Suprapubic skin (tissue), 4 donors: ENCODE measurements at regions not wholly inside any gene's neighbourhood (a gene's known extent, or its start where the extent isn't known, plus 50 kb on each side); places are given as distances from the start of the nearest gene placed in this dataset.

Source experiments
- POLR2A ChIP-seq, 2 donors: fragments of 450-650 bp; IDR thresholded peaks; one replicate each; pipeline ENCODE4 v1.6.1; 2017; ENCODE audit warnings: antibody characterized with exemption in 2 of 2, mild to moderate bottlenecking in 2 of 2, moderate library complexity in 2 of 2
- POLR2AphosphoS5 ChIP-seq, 3 donors: sonication (generic); formaldehyde crosslinking; IDR thresholded peaks; one replicate each; pipeline ENCODE4 v1.6.1; 2017; ENCODE audit warnings: antibody characterized with exemption in 3 of 3
- TF ChIP-seq, protein P1 (sequence below), 2 donors: fragments of 200-600 bp in 1 of 2; fragments of 450-650 bp in 1 of 2; sonication (generic) in 1 of 2; IDR thresholded peaks; one replicate each; pipeline ENCODE4 v1.5.1; 2016 to 2019; ENCODE audit warnings: antibody characterized with exemption in 2 of 2, mild to moderate bottlenecking in 1 of 2, moderate library complexity in 1 of 2

DNA sequence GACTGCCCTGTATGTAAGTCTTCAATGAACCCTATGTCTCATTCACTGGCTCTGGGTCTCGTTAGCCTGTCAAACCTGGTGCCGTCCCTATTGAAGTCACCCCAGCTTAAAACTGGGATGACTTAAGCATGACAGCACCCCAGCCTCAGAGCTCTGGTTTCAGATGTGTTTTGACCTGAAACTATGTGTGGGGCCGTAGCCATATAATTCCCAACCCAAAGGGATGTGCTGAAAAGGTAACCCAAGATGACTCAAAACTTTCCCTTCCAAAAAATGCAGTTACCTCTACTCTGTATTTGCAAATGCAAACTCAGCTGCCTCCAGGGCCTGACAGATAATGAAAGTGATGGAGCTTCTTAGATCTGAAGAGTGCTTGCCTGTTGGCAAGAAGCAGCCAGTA lies 478.3 kb upstream of the ERCC4 start:
- TF ChIP-seq POLR2AphosphoS5 (IDR thresholded peaks at IDR 0.05) (no peak), POLR2A (IDR thresholded peaks at IDR 0.05) (no peak)
- TF ChIP-seq, protein P1, sequence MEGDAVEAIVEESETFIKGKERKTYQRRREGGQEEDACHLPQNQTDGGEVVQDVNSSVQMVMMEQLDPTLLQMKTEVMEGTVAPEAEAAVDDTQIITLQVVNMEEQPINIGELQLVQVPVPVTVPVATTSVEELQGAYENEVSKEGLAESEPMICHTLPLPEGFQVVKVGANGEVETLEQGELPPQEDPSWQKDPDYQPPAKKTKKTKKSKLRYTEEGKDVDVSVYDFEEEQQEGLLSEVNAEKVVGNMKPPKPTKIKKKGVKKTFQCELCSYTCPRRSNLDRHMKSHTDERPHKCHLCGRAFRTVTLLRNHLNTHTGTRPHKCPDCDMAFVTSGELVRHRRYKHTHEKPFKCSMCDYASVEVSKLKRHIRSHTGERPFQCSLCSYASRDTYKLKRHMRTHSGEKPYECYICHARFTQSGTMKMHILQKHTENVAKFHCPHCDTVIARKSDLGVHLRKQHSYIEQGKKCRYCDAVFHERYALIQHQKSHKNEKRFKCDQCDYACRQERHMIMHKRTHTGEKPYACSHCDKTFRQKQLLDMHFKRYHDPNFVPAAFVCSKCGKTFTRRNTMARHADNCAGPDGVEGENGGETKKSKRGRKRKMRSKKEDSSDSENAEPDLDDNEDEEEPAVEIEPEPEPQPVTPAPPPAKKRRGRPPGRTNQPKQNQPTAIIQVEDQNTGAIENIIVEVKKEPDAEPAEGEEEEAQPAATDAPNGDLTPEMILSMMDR (IDR thresholded peaks at IDR 0.05): no peak
